ENCODE measurements at regions not wholly inside any gene's neighbourhood (a gene's known extent, or its start where the extent isn't known, plus 50 kb on each side); places are given as distances from the start of the nearest gene placed in this dataset.

GRCh38 chr17:34874478-34874877, 86.8 kb downstream of the CCT6B start:
- DNase-seq, result no peak

DNA sequence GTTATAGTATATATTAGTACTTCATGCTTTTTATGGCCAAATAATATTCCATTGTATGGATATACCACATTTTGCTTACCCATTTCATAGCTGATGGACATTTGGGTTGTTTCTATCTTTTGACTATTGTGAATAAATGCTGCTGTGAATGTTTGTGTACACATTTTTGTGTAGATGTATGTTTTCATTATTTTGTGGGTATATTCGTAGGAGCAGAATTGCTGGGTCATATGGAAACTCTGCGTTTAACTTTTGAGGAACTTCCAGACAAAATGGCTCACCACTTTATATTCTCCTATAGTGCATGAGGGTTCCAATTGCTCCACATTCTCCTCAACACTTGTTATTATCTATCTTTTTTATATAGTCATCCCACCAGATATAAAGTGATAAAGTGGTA, 88.6 kb downstream of the CCT6B start:
- DNase-seq, result no peak

- DNase-seq, result no peak
These were observed 91.6 kb downstream of the CCT6B start for GRCh38 chr17:34869641-34870040.

DNA sequence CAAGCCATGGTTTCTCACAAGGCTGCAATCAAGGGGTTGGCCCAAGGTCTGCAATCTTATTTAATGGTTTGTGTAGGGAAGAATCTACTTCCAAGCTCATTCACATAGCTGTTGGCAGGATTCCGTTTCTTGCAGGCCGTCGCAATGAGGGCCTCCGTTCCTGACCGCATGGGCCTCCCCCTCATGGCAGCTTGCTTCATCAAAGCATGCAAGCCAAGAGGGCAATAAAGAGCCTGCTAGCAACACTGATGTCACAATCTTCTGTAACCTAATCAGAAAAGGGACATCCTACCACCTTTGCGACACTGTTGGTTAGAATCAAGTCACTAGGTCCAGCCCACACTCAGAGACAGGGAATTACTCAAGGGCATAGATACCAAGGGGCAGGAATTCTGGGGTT, 95.5 kb downstream of the CCT6B start:
- DNase-seq, result no peak

- DNase-seq, result no peak
These were observed 98.9 kb downstream of the CCT6B start for GRCh38 chr17:34862384-34862783.

DNA sequence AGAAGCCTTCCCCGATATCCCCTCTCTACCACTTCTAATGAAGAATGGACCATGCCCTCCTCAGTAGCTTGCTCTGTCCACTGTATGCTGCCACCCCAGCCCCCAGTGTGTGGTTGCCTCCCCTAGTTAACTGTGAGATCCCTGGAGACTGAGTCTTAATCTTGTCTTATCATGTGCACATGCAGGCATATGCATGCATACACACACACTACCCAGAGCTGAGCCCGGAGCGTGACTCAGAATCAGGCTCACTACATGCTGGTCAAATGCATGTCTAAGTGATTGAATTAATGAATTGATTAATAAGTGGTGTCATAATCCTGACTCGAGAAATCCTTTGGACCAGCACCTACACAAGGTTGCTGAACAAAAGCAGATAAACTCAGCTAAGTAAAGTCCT, 99.4 kb downstream of the CCT6B start:
- DNase-seq, result no peak

DNA sequence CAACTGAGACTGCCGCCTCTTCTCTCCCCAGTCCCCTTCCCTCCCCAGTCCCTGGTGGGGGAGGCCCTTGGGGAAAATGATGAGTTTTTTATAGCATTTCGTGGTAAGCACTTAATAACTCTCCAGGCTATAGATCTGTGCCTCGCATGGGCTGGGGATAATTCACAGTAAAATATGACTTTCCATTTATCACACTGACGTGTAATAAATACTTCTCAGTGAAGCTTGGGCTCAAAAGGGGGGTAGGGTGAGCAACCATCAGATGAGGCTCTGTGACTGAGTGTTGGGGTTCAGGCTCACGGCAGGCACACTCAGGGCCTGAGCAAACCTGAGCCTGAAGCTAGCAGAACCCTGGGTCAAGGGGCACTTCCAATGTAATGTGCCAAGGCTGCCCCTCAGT, 101.6 kb downstream of the CCT6B start:
- DNase-seq, result no peak

- DNase-seq, result no peak
These were observed 102.4 kb downstream of the CCT6B start for GRCh38 chr17:34858591-34859565.

- DNase-seq, result no peak
These were observed 107.3 kb downstream of the CCT6B start for GRCh38 chr17:34853924-34854323.

DNA sequence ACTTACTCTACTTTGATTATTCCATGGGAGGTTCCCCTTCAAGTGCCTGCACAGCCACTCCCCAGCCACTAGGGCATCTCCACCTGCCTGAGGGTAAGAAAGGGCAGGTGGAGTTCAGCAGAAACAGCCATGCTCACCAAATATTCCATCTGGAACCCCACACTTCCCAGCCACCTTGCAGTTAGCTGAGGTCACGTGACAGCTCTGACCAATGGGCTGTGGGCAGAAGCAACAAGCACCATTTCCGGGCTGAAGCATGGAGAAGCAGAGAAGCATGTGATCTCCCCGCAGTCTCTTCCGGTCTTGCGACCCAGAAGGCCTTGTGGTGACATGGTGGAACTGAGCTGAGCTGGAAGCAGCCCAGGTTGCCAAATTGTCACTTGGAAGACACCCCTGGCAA, 108.6 kb downstream of the CCT6B start:
- DNase-seq, result no peak

DNA sequence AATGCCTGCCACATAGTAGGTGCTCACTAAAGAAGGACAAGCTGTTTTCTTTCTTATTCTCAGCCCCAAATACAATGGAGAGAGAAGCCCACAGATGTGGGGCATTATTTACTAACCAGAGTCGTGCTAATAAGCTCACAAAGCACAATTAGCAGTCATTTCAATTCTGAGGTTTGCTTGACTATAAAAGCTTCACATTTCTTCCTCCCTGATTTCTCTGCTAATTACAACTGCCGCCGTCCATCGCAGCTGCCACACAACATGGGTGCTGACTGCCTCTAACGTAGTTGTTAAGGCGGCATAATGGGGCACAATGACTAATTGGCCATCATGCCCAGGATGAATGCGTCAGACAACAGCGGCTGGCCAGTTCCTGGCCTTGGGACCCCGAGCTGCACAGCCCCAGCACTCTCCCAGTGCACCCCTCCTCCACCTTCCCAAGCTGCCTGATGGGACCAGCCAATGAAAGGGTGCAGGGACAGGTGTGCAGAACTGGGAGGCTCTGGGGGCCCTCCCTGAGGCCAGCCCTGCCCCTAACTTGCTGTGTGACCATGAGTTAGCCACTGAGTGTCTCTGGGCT, 109.2 kb downstream of the CCT6B start:
- DNase-seq, result no peak

DNA sequence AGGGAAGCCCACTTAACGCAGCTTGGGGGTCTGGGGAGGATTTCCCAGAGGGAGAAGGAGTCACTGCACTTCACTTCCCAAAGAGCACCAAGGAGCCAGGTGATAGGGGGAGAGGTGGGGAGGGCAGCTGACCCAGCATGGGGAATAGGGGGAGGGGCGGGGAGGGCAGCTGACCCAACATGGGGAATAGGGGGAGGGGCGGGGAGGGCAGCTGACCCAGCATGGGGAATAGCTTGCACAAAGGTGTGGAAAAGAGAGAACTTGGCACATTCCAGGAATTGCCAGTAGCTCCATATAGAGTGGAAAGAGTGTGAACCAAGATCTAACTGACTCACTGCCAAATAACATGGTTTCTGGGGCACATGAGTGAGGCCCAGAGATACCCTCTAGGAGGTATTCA, 110.3 kb downstream of the CCT6B start:
- no peak for DNase-seq

DNA sequence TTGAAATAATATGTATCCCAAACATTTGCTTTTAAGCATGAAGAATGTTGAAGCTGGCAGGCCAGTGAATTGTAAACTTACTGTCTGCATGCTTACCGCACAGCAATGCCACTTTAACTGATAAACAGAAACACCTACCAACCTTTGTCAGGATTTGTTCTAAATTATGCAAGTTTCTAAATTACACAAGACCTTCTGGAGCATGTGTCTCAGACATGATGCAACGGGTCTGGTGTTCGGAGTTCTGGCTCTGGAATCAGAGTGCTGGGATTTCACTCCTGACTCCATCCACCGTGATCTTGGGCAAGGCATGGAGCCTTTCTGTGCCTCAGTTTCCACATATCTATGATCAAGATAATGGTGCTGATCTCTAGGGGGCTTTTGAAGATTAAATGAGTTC, 111.2 kb downstream of the CCT6B start:
- no peak for DNase-seq

DNA sequence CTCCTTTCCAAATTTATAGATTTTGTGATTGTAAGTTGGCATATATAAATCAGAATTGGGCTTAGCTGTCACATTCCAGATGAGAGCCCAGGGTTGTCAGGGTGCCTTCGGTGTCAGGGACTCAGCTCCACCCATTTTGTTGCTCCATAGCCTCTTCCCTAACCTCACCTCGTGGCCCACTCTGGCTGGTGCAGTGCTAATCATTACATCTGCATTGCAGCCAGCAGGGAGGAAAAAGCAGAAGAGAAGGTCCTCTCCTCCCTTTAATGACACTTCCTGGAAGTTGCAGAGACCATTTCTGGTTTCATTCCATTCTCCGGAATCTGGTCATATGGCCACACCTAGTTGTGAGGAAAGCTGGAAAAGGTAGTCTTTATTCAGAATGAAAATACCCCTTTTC, 113.3 kb downstream of the CCT6B start:
- no peak for DNase-seq

DNA sequence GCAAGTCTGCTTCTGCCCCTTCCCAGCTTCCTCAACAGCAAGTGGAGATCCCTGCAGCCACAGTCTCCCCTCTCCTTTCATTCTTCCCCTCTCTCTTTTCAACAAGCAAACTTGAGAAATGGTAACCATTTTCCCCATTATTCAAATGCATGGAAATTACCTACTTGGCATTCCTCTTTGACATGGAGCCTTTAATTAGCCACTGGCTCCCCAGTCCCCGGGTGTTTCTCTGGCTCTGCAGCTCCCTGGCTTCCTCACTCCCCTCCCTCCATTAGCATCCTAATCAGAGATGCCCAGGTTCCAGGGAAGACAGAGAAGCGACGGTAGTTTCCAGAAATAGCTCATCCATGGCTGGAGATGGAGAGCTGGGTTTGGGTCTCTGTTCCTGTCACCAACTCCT, 116.0 kb downstream of the CCT6B start:
- DNase-seq, result no peak

DNA sequence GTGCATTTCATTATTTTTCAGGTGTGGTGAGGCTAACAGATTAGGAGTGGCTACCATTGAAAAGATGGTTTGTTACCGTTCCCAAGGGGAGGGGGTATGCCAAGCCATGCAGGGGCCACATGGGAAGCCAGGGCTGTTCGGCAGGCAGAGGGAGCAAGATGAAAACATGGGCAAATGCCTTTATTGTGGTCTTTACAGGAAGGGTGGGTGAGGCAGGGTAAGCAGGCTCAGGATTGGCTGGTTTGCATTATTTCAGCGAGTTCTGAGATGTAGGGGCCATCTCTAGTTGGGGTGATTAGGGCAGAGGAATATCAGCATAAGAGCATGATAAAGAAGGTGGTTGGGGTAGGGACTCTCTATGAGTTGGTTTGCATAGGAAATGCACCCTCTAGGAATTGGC, 117.6 kb downstream of the CCT6B start:
- DNase-seq, result no peak

DNA sequence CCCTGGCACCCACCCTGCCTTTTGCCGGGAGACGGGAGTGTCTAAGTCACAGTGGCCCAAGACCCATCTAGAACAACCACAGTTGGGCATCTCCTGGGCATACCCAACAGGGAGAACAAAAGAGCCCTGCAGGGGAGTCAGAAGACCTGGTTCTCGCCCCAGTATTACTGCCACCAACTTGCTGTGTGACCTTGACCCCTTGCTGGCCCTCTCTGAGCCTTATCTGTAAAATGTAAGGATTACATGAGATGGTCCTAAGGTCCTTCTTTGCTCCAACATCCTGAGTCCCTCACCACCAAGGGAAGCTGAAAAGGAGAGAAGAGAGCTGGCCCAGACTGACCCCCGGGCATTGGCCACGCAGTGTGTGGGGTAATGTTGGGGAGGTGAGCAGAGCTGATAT, 119.0 kb downstream of the CCT6B start:
- no peak for DNase-seq

DNA sequence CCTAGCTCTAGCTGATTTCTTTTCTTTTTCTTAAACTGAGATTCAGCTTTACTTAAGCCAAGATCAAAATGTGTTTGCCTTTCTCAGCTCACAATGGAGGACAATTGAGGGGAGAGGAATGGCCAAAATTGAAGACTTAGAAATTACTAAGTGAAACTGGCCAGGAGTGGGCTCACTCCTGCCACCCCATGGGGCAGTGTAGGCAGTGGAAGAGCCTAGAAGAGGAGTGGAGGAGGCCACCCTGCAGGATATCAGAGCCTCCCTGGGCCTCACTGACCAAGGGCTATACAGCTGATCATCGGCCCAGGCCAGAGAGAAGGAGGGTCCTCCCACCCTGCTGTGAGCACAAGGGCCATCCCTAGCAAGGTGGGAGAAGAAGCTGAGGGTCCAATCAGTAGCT, 119.8 kb downstream of the CCT6B start:
- no peak for DNase-seq

DNA sequence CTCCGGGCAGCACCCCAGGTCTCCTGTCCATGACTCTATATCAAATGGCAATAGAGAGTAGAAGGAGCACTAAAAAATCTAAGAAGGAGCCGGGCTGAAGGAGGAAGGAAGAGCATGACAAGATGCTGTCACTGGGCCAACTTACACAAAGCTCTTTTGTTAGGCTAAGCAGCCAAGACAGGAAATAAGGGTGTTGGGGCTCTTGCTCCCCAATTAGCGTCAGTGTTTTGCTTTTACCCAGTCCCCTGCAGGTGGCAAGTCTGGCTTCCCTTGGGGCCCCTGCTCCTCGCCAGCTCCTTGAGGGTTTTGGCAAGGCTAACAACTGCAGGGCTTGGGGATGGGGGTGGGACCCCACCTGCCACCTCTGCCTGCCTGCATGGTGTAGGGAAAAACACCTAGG, 120.5 kb downstream of the CCT6B start:
- no peak for DNase-seq

GRCh38 chr17:34837876-34838478, 123.3 kb downstream of the CCT6B start:
- no peak for DNase-seq

GRCh38 chr17:34832376-34832775, 128.9 kb downstream of the CCT6B start:
- no peak for DNase-seq

GRCh38 chr17:34827008-34827407, 134.3 kb downstream of the CCT6B start:
- DNase-seq, result no peak

GRCh38 chr17:34826332-34826731, 134.9 kb downstream of the CCT6B start:
- no peak for DNase-seq

GRCh38 chr17:34825884-34826283, 135.4 kb downstream of the CCT6B start:
- no peak for DNase-seq
